ENCODE measurements at regions not wholly inside any gene's neighbourhood (a gene's known extent, or its start where the extent isn't known, plus 50 kb on each side); places are given as distances from the start of the nearest gene placed in this dataset.

- TF ChIP-seq, protein P1, sequence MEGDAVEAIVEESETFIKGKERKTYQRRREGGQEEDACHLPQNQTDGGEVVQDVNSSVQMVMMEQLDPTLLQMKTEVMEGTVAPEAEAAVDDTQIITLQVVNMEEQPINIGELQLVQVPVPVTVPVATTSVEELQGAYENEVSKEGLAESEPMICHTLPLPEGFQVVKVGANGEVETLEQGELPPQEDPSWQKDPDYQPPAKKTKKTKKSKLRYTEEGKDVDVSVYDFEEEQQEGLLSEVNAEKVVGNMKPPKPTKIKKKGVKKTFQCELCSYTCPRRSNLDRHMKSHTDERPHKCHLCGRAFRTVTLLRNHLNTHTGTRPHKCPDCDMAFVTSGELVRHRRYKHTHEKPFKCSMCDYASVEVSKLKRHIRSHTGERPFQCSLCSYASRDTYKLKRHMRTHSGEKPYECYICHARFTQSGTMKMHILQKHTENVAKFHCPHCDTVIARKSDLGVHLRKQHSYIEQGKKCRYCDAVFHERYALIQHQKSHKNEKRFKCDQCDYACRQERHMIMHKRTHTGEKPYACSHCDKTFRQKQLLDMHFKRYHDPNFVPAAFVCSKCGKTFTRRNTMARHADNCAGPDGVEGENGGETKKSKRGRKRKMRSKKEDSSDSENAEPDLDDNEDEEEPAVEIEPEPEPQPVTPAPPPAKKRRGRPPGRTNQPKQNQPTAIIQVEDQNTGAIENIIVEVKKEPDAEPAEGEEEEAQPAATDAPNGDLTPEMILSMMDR (conservative IDR thresholded peaks at IDR 0.05; ENCODE audit: low read depth in 2 of 2), result no peak
- no peak for TF ChIP-seq POLR2AphosphoS5 (IDR thresholded peaks at IDR 0.05; ENCODE audit: low read depth)
- TF ChIP-seq EZH2 (IDR thresholded peaks at IDR 0.05; ENCODE audit: low read depth, unreplicated experiment), result no peak
- no peak for TF ChIP-seq REST (IDR thresholded peaks at IDR 0.05; ENCODE audit: unreplicated experiment)
- no peak for TF ChIP-seq CREB1 (CRISPR knock-in tag; IDR thresholded peaks at IDR 0.05; ENCODE audit: low read depth)
- TF ChIP-seq ZNF462 (CRISPR knock-in tag; IDR thresholded peaks at IDR 0.05), result no peak
- TF ChIP-seq EZH2phosphoT487 (IDR thresholded peaks at IDR 0.05; ENCODE audit: unreplicated experiment), result no peak
- TF ChIP-seq, protein P2, sequence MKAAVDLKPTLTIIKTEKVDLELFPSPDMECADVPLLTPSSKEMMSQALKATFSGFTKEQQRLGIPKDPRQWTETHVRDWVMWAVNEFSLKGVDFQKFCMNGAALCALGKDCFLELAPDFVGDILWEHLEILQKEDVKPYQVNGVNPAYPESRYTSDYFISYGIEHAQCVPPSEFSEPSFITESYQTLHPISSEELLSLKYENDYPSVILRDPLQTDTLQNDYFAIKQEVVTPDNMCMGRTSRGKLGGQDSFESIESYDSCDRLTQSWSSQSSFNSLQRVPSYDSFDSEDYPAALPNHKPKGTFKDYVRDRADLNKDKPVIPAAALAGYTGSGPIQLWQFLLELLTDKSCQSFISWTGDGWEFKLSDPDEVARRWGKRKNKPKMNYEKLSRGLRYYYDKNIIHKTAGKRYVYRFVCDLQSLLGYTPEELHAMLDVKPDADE (IDR thresholded peaks at IDR 0.05), result no peak
- TF ChIP-seq STAT1 (IDR thresholded peaks at IDR 0.05; ENCODE audit: unreplicated experiment), result no peak
- no peak for TF ChIP-seq ZNF114 (CRISPR knock-in tag; IDR thresholded peaks at IDR 0.05)
- no peak for TF ChIP-seq ZNF331 (CRISPR knock-in tag; IDR thresholded peaks at IDR 0.05; ENCODE audit: low read depth)
- TF ChIP-seq JUNB (IDR thresholded peaks at IDR 0.05; ENCODE audit: unreplicated experiment), result no peak
Observed at GRCh38 chr9:752201-752600, 89.3 kb upstream of the DMRT1 start.

All from GM23338 (cell line).